ENCODE measurements at regions not wholly inside any gene's neighbourhood (a gene's known extent, or its start where the extent isn't known, plus 50 kb on each side); places are given as distances from the start of the nearest gene placed in this dataset.
A peak's percentile ranks its signal among the peaks of the same experiment; 100 is the strongest.

DNA sequence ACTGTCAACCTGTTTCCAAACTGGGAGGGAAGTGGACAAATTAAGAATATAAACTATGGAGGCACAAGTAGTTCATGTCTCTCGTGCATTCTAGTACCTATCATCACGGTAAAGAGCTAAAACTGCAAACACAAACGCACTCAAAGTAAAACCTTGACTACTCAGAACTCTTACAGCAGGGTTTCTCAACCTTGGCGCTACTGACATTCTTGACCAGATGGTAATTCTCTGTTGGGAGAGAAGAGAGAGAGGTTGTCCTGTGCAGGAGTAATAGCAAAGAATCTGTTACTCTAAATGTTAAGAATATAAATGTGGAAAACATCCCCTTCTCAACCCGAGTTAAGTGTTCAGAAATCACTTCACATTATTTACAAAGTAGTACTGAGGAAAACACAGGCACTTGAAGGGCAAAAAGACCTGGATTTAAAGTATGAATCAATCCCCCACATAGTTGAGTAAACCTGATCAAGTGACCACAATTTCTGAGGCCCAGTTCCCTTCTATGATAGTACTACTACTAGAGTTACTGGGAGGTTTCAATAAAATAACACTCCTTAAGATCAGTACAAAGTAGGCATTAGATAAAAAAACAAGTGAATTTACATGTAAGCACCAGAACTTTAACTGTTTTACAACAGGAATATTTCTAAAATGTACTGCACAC, 73.1 kb upstream of the ARHGAP32 start:
- DNase-seq, result peak in 1 of 4 experiments; percentile 17

DNA sequence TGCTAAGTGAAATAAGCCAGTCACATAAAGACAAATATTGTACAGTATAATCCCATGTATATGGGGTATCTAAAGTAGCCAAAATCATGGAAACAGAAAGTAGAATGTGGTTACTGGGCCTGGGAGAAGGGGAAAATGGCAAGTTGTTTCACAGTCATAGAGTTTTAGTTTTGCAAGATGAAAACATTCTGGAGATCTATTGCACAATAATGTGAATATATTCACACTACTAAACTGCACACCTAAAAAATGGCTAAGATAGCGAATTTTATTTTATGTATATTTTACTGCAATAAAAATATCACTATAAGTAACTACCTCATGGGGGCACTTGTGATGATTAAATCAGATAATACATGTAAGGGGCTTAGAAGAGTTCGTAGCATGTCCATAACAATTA, 72.0 kb upstream of the ARHGAP32 start:
- no peak for DNase-seq

DNA sequence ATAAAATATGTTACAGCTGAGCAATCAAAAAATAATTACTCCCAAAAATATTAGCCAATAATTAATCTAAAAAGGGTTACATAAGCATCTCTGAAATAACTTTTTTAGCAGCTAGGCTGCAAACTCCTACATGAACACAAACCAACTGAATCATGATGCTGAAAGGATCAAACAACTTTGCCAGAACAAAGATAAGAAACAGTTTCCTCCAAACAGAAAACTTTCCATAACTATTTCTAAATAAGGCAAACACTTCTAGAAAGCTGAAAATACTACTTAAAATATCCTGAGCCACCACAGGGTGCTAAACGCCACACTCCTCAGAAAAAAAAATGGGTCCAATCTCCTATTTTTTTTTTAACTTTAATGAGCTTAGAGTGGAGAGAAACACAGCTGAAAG, 68.6 kb upstream of the ARHGAP32 start:
- no peak for DNase-seq

DNA sequence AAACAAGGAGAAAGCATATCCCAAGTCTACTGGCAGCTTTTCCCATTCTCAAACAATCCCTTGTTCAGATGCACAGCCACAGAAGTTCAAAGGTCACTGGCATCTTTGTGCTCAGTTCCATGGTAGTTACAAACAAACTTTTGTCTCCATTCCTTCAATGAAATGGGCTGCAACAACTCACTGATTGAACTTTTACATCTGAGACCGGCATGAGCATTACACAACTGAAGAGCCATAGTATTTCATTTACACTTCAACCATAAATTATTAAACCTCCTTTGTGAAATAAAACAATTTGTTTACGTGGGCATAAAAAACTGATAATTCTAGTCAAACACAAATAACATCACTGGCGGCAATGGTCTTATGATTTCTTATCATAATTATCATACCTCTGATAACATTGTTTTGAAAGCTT, 67.8 kb upstream of the ARHGAP32 start:
- DNase-seq, result no peak

DNA sequence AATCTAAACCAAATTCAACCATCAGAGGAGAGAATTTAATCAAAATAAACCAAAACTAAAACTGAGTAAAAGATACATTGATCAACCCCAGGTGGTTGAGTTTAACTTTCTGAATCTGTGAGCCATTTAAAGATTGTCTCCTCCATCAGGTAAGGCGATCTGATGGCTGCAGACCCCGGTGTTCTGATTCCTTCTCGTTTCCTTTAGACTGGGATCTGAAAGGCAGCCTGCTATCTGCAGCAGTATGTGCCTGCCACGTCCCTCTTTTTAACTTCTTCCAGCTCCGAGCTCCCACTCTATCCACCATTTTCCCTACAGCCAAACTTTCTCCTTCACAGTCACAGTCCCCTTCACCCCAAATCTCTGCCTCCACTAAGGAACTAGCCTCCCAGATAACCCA, 66.1 kb upstream of the ARHGAP32 start:
- DNase-seq, result no peak

DNA sequence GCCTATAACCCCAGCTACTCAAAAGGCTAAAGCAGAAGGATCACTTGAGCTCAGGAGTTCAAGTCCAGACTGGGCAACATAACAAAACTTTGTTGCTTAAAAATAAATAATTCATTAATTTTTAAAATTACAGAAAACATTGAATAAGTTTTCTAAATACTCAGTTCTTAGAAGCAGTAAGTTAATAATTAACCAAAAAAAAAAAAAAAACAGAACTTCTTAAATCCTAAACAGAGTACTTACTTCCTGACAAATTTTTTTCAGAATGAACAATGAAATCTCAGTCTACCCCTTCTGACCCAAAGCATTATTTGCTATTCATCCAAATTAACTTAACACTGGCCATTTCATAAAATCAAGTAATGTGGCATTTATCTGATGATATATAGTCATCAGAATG, 65.4 kb upstream of the ARHGAP32 start:
- no peak for DNase-seq

DNA sequence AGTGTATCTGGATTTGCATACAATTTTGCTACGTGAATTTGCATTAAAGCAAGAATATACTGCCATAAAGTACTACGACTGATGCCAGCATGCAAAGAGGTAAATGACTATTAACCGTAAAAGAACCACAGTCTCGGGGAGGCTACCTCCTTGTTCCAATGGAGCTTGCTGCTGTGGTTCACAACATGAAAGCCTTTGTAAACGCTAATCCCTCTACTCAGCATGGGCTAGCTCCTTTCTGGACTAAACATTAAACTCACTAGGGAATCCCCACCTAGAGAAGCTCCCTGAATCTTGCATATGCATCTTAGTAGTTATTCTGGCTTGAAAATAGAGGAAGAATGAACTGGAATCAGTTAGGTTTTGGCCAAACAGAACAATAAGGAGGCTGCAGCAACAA, 60.5 kb upstream of the ARHGAP32 start:
- no peak for DNase-seq

DNA sequence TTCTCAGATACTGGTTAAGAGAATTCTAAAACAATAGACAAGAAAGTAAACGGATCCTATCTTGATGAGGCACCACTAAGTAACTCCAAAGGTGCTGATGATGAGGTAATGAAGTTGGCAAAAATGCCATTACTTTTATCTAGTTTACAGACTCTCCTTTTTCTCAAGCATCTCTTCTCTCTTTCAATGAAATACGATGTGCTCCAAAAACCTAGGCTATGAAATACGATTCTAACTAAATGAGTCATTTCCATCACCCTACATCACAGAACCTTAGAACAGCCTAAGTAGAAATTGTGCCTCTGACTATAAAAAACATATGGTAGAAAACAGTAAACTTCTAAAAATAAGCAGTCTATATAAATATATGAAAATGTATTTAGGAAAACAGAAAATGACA, 58.9 kb upstream of the ARHGAP32 start:
- DNase-seq, result no peak

DNA sequence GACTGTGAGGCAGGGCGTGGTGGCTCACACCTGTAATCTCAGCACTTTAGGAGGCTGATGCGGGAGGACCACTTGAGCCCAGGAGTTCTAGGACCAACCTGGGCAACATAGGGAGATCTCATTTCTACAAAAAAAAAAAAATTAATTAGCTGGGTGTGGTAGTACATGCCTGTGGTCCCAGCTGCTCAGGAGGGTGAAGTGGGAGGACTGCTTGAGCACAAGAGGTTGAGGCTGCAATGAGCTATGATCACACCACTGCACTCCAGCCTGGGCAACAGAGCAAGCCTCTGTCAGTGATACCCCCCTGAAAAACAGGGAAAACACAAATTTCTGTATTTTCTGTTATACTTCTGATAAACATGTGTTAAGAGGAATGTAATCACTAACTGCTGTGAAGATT, 57.8 kb upstream of the ARHGAP32 start:
- no peak for DNase-seq

DNA sequence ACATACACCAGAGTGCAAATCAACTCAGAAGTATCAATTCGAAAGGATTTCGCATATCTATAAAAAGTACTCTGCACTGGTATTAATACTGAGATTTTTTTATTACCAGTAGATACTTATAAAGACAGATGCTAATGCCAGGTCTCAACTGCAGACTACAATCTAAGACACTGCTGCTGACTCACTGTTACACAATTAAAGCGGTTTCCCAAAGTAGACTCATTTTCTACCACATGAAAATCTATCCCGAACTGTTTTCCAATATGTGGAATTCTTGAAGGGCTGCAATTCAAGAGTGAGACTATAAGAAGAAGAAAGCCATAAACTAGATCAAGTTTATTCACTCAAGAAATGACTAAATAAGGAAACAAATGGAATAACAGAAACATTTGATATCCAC, 57.2 kb upstream of the ARHGAP32 start:
- DNase-seq, result peak in 1 of 4 experiments; percentile 13

DNA sequence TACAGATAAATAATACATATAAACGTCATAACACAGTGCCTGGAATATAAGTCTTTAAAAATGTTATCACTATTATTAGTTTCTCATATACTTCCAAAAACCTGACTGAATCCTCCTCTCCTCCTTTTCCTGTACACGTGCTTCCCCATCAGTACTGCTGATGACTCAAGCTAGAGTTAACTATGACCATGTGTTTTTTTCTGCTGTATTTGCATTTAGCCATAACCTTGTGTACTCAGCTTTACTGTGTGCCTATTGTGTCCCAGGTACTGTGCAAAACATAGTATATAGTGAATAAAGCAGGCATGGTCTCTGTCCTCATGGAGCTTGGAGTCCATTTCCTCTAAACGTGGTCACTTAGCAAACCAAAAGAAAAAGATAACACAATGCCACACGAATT, 56.5 kb upstream of the ARHGAP32 start:
- peak in 1 of 4 experiments; percentile 12 for DNase-seq

DNA sequence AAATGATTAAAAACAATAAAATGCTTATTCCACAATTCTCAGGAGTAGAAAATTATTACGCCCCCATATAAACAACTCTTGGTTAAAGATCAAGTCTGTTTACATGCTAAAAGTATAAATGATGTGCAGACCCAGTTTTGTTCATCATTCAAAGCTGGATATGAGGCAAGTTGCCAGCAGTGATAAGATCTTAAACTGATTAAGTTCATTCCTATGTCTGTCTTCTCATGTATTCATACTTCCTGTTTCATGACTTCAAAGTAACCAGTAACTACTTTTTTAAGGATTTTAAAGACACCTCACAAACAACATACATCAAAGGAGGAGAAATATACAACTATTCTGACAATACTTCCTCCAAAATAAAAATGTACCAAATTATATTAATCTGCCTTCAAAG, 55.0 kb upstream of the ARHGAP32 start:
- DNase-seq, result no peak

DNA sequence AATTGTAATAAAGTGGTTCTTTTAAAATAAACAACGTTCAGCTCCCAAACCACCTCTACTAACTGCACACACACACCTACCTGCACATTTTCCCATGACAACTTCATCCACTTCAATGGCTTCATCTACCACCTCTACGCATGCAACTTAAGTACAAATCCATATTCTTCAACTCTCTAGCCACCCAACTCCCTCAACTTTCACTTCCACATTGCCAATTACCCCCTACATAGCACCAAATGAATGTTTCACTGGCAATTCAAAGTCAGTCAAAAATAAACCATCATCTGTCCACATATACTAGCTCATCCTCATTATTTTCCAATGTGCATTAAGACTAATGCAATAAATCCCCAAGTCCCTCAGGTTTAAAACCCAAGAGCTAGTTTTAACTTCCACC, 50.7 kb upstream of the ARHGAP32 start:
- peak in 1 of 4 experiments; percentile 6 for DNase-seq

All from suppressor macrophage (primary cell).